ENCODE measurements at regions not wholly inside any gene's neighbourhood (a gene's known extent, or its start where the extent isn't known, plus 50 kb on each side); places are given as distances from the start of the nearest gene placed in this dataset.

DNA sequence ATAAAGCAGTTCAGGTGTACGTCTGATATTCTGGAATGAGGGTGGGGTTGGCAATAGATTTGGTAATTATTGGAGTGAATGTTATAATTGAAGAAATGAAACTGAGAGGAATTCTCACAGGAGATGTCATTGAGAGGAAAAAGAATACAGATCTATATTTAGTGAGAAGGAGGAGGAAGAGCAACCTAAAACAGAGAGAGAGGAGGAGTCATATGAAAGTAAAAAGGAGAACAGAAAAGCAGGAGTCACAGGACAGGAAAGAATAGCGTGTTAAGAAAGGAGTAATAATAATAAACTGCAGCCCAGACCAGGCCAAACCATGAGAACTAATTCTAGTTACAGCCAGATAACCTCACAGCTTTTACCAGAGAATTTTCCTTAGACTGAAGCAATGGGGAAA lies 62.7 kb upstream of the MROH9 start:
- no peak overlapping the region for H3K4me3 ChIP-seq
- TF ChIP-seq CTCF (IDR thresholded peaks at IDR 0.05; ENCODE audit: borderline replicate concordance) = no peak
- H3K36me3 ChIP-seq = no peaks in the 10 kb centered on the region
- H3K9me3 ChIP-seq (replicated peaks) = no peaks in the 10 kb centered on the region
- H3K27me3 ChIP-seq (ENCODE audit: low read depth) = no peaks in the 10 kb centered on the region
- H3K27ac ChIP-seq (replicated peaks) = no peak overlapping the region
- DNase-seq = no peak
- intact Hi-C loops (cut with micrococcal nuclease) = no loop called here
- H3K4me1 ChIP-seq = peaks cover 20% of the 10 kb centered on the region

GRCh38 chr1:170874671-170875070 lies 60.7 kb upstream of the MROH9 start:
- intact Hi-C loops (cut with micrococcal nuclease) = no loop called here
- DNase-seq = no peak
- H3K36me3 ChIP-seq = no peaks in the 10 kb centered on the region
- TF ChIP-seq CTCF (IDR thresholded peaks at IDR 0.05; ENCODE audit: borderline replicate concordance) = no peak
- no peaks in the 10 kb centered on the region for H3K27me3 ChIP-seq (ENCODE audit: low read depth)
- no peak overlapping the region for H3K27ac ChIP-seq (replicated peaks)
- peaks cover 17% of the 10 kb centered on the region for H3K4me1 ChIP-seq
- no peaks in the 10 kb centered on the region for H3K9me3 ChIP-seq (replicated peaks)
- H3K4me3 ChIP-seq = no peak overlapping the region

DNA sequence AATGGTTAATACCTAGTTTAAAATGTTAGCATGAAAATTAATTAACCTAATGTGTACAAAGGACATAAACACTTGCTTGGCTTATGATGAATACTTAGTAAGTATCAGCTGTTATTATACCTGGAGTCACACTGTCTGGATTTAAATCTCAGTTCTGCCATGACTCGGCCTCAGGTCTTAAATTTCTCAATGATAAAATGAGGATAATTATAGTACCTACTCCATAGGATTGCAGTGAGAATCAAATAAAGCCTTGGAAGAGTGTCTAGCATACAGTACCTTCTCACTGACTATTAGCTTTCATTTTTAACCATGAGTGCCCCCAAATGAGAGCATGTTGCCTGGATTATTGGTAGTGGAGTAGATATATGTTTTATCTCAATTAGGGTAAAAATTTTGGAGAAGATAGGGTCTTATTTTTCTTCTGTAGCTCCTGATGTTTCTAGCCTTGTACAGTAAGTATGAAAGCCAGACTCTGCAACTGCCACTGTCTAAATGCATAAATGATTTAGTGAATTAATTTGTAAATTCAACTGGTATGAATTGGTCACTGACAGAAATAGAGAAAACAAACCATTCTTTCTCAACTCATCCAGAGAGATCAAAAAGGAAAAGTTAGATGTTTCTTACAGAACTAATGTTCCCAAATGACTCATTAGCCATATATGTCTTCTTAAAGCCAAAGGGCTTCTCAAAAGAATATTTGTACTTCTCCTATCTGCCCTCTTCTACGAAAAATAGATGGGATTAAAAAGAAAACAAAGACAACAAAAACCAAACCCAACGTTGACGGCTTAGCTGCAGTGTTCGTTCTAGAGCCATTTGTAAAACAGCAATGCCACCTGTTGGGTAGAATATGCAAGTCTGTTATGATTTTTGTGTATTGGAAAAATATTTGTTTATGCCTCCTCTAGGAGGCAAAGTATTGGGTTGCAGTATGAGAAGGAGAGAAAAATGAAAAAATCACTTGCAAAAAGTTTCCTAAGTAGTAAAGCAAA lies 53.8 kb upstream of the MROH9 start:
- intact Hi-C loops (cut with micrococcal nuclease) = no loop called here
- H3K9me3 ChIP-seq (replicated peaks) = peaks cover 5% of the 10 kb centered on the region
- TF ChIP-seq CTCF (IDR thresholded peaks at IDR 0.05; ENCODE audit: borderline replicate concordance) = peak; percentile 70
- H3K36me3 ChIP-seq = no peaks in the 10 kb centered on the region
- peaks cover 6% of the 10 kb centered on the region for H3K4me1 ChIP-seq
- H3K27me3 ChIP-seq (ENCODE audit: low read depth) = no peaks in the 10 kb centered on the region
- H3K27ac ChIP-seq (replicated peaks) = no peak overlapping the region
- peak overlapping the region; percentile 30 for H3K4me3 ChIP-seq
- DNase-seq = no peak
